ENCODE measurements at regions not wholly inside any gene's neighbourhood (a gene's known extent, or its start where the extent isn't known, plus 50 kb on each side); places are given as distances from the start of the nearest gene placed in this dataset.
"Not testable (repeated sequence)": the region's sequence is repeated elsewhere in the genome, so short reads cannot be mapped to it uniquely, and the experiment has no call there.

DNA sequence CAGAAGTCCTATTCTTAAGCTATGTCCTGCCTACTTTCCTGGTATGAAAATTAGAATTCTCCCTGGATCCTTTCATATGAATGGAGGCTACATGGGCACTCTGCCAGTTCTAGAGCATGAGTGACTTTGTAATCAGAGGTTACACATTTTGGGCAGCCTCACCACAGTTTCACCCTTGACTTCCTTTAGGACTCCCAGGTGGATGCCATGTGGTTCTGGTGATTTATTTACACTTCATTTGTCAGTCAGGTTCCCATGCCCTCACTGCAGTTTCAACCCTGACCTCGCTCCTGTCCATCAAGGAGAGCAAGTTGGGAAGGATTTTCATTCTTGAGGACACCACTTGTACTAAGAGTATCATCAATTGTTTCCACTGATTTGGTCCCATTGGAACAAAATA is 344.4 kb upstream of the FRG2C start:
- H3K9ac ChIP-seq (ENCODE audit: control insufficient read depth, extremely low read depth, insufficient read depth, low read length); dilution Hi-C loops (cut with MboI; ENCODE audit: extremely low pct_ligation_motif_present, low sequenced_read_pairs); H3K9me3 ChIP-seq (ENCODE audit: control insufficient read depth, low read depth, low read length); H3K4me1 ChIP-seq (ENCODE audit: control insufficient read depth, extremely low read depth, insufficient read depth, low read length); FAIRE-seq; DNase-seq (ENCODE audit: low read depth, low spot score); H3K9me1 ChIP-seq (ENCODE audit: control insufficient read depth, extremely low read depth, insufficient read depth, low read length); H3K79me2 ChIP-seq (ENCODE audit: control insufficient read depth, insufficient read depth, low read length); H3K4me2 ChIP-seq (ENCODE audit: control insufficient read depth, extremely low read depth, insufficient read depth, low read depth, low read length); H4K20me1 ChIP-seq (ENCODE audit: control insufficient read depth, extremely low read depth, insufficient read depth, low read length); H3K27me3 ChIP-seq (ENCODE audit: control insufficient read depth, extremely low read depth, insufficient read depth, low read length); H3K27ac ChIP-seq (ENCODE audit: control insufficient read depth, insufficient read depth, low read length); H3K4me3 ChIP-seq (ENCODE audit: control insufficient read depth in 2 of 3, extremely low read depth in 1 of 3, insufficient read depth in 2 of 3, low read depth in 1 of 3, low read length in 3 of 3); H2AFZ ChIP-seq (ENCODE audit: control insufficient read depth, low read length); H3K36me3 ChIP-seq (ENCODE audit: control insufficient read depth in 2 of 2, extremely low read depth in 1 of 2, insufficient read depth in 2 of 2, low read length in 2 of 2): not testable (repeated sequence)

DNA sequence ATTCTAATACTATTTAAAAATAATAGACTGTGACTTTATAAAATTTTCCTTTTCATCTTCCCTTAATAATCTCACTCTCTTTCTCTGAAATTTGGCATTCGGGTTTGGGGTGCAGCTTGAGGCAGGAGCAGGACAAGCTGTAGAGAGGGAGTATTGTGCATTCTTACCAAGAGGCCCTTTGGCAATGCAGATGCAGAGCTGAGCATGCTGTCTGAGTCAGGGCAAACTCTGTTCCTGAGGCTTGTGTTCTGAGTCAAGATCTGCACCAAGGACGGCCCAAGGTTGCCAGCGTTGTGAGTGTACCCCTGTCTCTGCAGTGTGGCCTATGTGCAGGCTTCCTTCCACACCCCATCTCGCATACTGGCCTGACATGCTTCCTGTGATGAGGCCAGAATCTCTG is 343.8 kb upstream of the FRG2C start:
- DNase-seq (ENCODE audit: low read depth, low spot score) (no peak), FAIRE-seq (no peak)
- Histone ChIP-seq H2AFZ (ENCODE audit: control insufficient read depth, low read length) (no peak overlapping the region), H3K4me1 (ENCODE audit: control insufficient read depth, extremely low read depth, insufficient read depth, low read length) (no peaks in the 10 kb centered on the region), H3K36me3 (ENCODE audit: control insufficient read depth in 2 of 2, extremely low read depth in 1 of 2, insufficient read depth in 2 of 2, low read length in 2 of 2) (no peaks in the 10 kb centered on the region), H3K79me2 (ENCODE audit: control insufficient read depth, insufficient read depth, low read length) (no peaks in the 10 kb centered on the region), H4K20me1 (ENCODE audit: control insufficient read depth, extremely low read depth, insufficient read depth, low read length) (no peaks in the 10 kb centered on the region), H3K27me3 (ENCODE audit: control insufficient read depth, extremely low read depth, insufficient read depth, low read length) (no peaks in the 10 kb centered on the region), H3K9ac (ENCODE audit: control insufficient read depth, extremely low read depth, insufficient read depth, low read length) (no peak overlapping the region), H3K9me3 (ENCODE audit: control insufficient read depth, low read depth, low read length) (no peaks in the 10 kb centered on the region), H3K27ac (ENCODE audit: control insufficient read depth, insufficient read depth, low read length) (no peak overlapping the region), H3K4me2 (ENCODE audit: control insufficient read depth, extremely low read depth, insufficient read depth, low read depth, low read length) (no peak overlapping the region), H3K9me1 (ENCODE audit: control insufficient read depth, extremely low read depth, insufficient read depth, low read length) (no peaks in the 10 kb centered on the region), H3K4me3 (ENCODE audit: control insufficient read depth in 2 of 3, extremely low read depth in 1 of 3, insufficient read depth in 2 of 3, low read depth in 1 of 3, low read length in 3 of 3) (no peak overlapping the region)
- no peak for TF ChIP-seq EZH2 (IDR thresholded peaks at IDR 0.05; ENCODE audit: low read length)
- TF ChIP-seq, protein P1, sequence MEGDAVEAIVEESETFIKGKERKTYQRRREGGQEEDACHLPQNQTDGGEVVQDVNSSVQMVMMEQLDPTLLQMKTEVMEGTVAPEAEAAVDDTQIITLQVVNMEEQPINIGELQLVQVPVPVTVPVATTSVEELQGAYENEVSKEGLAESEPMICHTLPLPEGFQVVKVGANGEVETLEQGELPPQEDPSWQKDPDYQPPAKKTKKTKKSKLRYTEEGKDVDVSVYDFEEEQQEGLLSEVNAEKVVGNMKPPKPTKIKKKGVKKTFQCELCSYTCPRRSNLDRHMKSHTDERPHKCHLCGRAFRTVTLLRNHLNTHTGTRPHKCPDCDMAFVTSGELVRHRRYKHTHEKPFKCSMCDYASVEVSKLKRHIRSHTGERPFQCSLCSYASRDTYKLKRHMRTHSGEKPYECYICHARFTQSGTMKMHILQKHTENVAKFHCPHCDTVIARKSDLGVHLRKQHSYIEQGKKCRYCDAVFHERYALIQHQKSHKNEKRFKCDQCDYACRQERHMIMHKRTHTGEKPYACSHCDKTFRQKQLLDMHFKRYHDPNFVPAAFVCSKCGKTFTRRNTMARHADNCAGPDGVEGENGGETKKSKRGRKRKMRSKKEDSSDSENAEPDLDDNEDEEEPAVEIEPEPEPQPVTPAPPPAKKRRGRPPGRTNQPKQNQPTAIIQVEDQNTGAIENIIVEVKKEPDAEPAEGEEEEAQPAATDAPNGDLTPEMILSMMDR (optimal IDR thresholded peaks at IDR 0.05 in 1 of 3, IDR thresholded peaks at IDR 0.05 in 1 of 3, conservative IDR thresholded peaks at IDR 0.05 in 1 of 3; ENCODE audit: extremely low read depth in 1 of 3, insufficient read depth in 2 of 3, low read length in 3 of 3), result no peak
- dilution Hi-C loops (cut with MboI; ENCODE audit: extremely low pct_ligation_motif_present, low sequenced_read_pairs), result no loop called here

DNA sequence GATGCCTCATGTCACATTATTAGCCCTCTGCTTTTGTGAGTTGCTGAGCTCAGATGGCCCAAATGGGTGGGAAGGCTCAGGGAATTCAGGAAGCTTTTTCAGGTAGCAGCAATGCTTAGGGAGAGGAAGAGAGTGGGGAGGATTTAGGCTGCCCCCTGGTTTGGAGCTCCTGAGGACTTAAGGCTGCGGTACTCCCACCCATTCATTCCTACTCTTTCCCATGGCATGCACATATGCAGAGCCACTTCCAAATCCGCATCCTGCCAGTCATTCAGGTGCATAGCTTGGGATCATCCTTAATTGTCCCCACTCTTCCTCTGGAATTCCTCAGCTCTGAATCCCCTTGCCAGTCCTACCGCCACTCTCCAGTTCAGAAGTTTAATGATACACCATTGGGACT is 343.1 kb upstream of the FRG2C start:
- TF ChIP-seq EZH2 (IDR thresholded peaks at IDR 0.05; ENCODE audit: low read length), result no peak
- TF ChIP-seq, protein P1 (optimal IDR thresholded peaks at IDR 0.05 in 1 of 3, IDR thresholded peaks at IDR 0.05 in 1 of 3, conservative IDR thresholded peaks at IDR 0.05 in 1 of 3; ENCODE audit: extremely low read depth in 1 of 3, insufficient read depth in 2 of 3, low read length in 3 of 3), result no peak
- no peaks in the 10 kb centered on the region for H3K4me1 ChIP-seq (ENCODE audit: control insufficient read depth, extremely low read depth, insufficient read depth, low read length)
- FAIRE-seq, result no peak
- dilution Hi-C loops (cut with MboI; ENCODE audit: extremely low pct_ligation_motif_present, low sequenced_read_pairs), result no loop called here
- no peaks in the 10 kb centered on the region for H3K27me3 ChIP-seq (ENCODE audit: control insufficient read depth, extremely low read depth, insufficient read depth, low read length)
- no peak overlapping the region for H3K4me2 ChIP-seq (ENCODE audit: control insufficient read depth, extremely low read depth, insufficient read depth, low read depth, low read length)
- no peaks in the 10 kb centered on the region for H3K9me3 ChIP-seq (ENCODE audit: control insufficient read depth, low read depth, low read length)
- no peak for DNase-seq (ENCODE audit: low read depth, low spot score)
- no peaks in the 10 kb centered on the region for H3K9me1 ChIP-seq (ENCODE audit: control insufficient read depth, extremely low read depth, insufficient read depth, low read length)
- no peak overlapping the region for H3K27ac ChIP-seq (ENCODE audit: control insufficient read depth, insufficient read depth, low read length)
- H3K36me3 ChIP-seq (ENCODE audit: control insufficient read depth in 2 of 2, extremely low read depth in 1 of 2, insufficient read depth in 2 of 2, low read length in 2 of 2), result no peaks in the 10 kb centered on the region
- no peak overlapping the region for H3K9ac ChIP-seq (ENCODE audit: control insufficient read depth, extremely low read depth, insufficient read depth, low read length)
- no peaks in the 10 kb centered on the region for H4K20me1 ChIP-seq (ENCODE audit: control insufficient read depth, extremely low read depth, insufficient read depth, low read length)
- H3K4me3 ChIP-seq (ENCODE audit: control insufficient read depth in 2 of 3, extremely low read depth in 1 of 3, insufficient read depth in 2 of 3, low read depth in 1 of 3, low read length in 3 of 3), result no peak overlapping the region
- H2AFZ ChIP-seq (ENCODE audit: control insufficient read depth, low read length), result no peak overlapping the region
- no peaks in the 10 kb centered on the region for H3K79me2 ChIP-seq (ENCODE audit: control insufficient read depth, insufficient read depth, low read length)

DNA sequence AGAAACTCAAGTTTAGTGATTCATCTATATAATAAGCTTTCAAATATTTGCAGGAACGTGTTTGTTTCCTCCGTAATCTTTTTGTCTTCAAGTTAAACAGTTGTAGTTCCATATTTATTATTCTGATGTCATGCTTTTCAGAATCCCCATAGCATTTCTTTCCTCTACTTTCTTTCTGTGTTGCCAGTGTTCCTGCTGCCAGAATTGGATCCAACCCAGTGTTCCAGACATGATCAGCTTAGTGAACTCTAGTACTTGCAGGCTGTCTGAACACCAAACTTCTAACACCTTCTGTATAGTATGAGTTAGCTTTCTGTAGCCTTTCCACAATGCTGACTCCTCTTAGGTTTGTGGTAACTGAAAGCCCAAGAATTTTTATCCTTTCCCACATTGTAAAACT is 340.2 kb upstream of the FRG2C start:
- H3K79me2 ChIP-seq (ENCODE audit: control insufficient read depth, insufficient read depth, low read length); H3K4me3 ChIP-seq (ENCODE audit: control insufficient read depth in 2 of 3, extremely low read depth in 1 of 3, insufficient read depth in 2 of 3, low read depth in 1 of 3, low read length in 3 of 3); DNase-seq (ENCODE audit: low read depth, low spot score); H4K20me1 ChIP-seq (ENCODE audit: control insufficient read depth, extremely low read depth, insufficient read depth, low read length); H3K27me3 ChIP-seq (ENCODE audit: control insufficient read depth, extremely low read depth, insufficient read depth, low read length); H3K36me3 ChIP-seq (ENCODE audit: control insufficient read depth in 2 of 2, extremely low read depth in 1 of 2, insufficient read depth in 2 of 2, low read length in 2 of 2); dilution Hi-C loops (cut with MboI; ENCODE audit: extremely low pct_ligation_motif_present, low sequenced_read_pairs); H3K4me1 ChIP-seq (ENCODE audit: control insufficient read depth, extremely low read depth, insufficient read depth, low read length); H2AFZ ChIP-seq (ENCODE audit: control insufficient read depth, low read length); FAIRE-seq; H3K4me2 ChIP-seq (ENCODE audit: control insufficient read depth, extremely low read depth, insufficient read depth, low read depth, low read length); H3K9ac ChIP-seq (ENCODE audit: control insufficient read depth, extremely low read depth, insufficient read depth, low read length); H3K9me1 ChIP-seq (ENCODE audit: control insufficient read depth, extremely low read depth, insufficient read depth, low read length); H3K27ac ChIP-seq (ENCODE audit: control insufficient read depth, insufficient read depth, low read length); H3K9me3 ChIP-seq (ENCODE audit: control insufficient read depth, low read depth, low read length): not testable (repeated sequence)

All from keratinocyte (primary cell).